H1 (cell line): ENCODE measurements at regions not wholly inside any gene's neighbourhood (a gene's known extent, or its start where the extent isn't known, plus 50 kb on each side); places are given as distances from the start of the nearest gene placed in this dataset.
A peak's percentile ranks its signal among the peaks of the same experiment; 100 is the strongest.

Source experiments
- CTCF ChIA-PET: fragments of 300-600 bp; sonication (Branson Sonifier 250); formaldehyde crosslinking; loops from one replicate; lab custom pipeline; 2021; ENCODE audit not compliant: partially characterized antibody; lab: Charles Lee
- POLR2A ChIA-PET: fragments of 300-600 bp; sonication (Branson Sonifier 250); formaldehyde crosslinking; loops from one replicate; lab custom pipeline; 2021; ENCODE audit warnings: inconsistent platforms; ENCODE audit not compliant: partially characterized antibody; lab: Charles Lee
- DNase-seq, 2 experiments: peaks; one replicate each; pipeline versions ENCODE4 v3.0.0 to v3.0.0-alpha.2; 2010 to 2022; ENCODE audit warnings: low spot score in 2 of 2, low read depth in 1 of 2, mixed read lengths in 1 of 2
- FAIRE-seq: peaks from 2 replicates; lab custom pipeline; 2011; peaks lifted over from hg19 to GRCh38; lab: Jason Lieb, UNC
- H2AFZ ChIP-seq: 2 replicates; pipeline ENCODE4 v1.8.1; 2012; ENCODE audit warnings: low read length, inconsistent platforms
- H2AK5ac ChIP-seq: 2 replicates; pipeline ENCODE4 v1.6.1; 2013; ENCODE audit warnings: low read depth, low read length
- H2BK120ac ChIP-seq: replicated peaks from 2 replicates; pipeline ENCODE3; 2013; ENCODE audit warnings: low read depth, low read length, inconsistent platforms
- H2BK12ac ChIP-seq: 2 replicates; pipeline ENCODE4 v1.6.1; 2013; ENCODE audit warnings: low read depth, low read length
- H2BK15ac ChIP-seq: 2 replicates; pipeline ENCODE4 v1.6.1; 2013; ENCODE audit warnings: low read length
- H2BK20ac ChIP-seq: 2 replicates; pipeline ENCODE4 v1.6.1; 2013; ENCODE audit warnings: low read length
- H2BK5ac ChIP-seq: 2 replicates; pipeline ENCODE4 v1.6.1; 2013; ENCODE audit warnings: low read depth, low read length
- H3K14ac ChIP-seq: 2 replicates; pipeline ENCODE4 v1.6.1; 2013; ENCODE audit warnings: inconsistent platforms; ENCODE audit not compliant: insufficient read length
- H3K18ac ChIP-seq: 2 replicates; pipeline ENCODE4 v1.6.1; 2013; ENCODE audit warnings: low read length; ENCODE audit errors: extremely low read depth
- H3K23ac ChIP-seq: 2 replicates; pipeline ENCODE4 v1.6.1; 2013; ENCODE audit warnings: inconsistent platforms; ENCODE audit not compliant: insufficient read length
- H3K23me2 ChIP-seq: 2 replicates; pipeline ENCODE4 v1.6.1; 2013; ENCODE audit warnings: low read depth, low read length
- H3K27ac ChIP-seq: 2 replicates; pipeline ENCODE4 v1.6.1; 2011; ENCODE audit warnings: low read depth, low read length, inconsistent platforms
- H3K27me3 ChIP-seq, 4 experiments: replicated peaks in 1 of 4; 1 replicate in 1 of 4; 2 replicates in 3 of 4; pipeline versions ENCODE4 v1.6.1 to v1.8.1; 2011 to 2013; ENCODE audit warnings: low read length in 3 of 4, mild to moderate bottlenecking in 3 of 4, inconsistent platforms in 2 of 4, mixed read lengths in 2 of 4, moderate library complexity in 1 of 4; ENCODE audit not compliant: control insufficient read depth in 3 of 4, insufficient read depth in 3 of 4; ENCODE audit errors: extremely low read depth in 1 of 4
- H3K36me3 ChIP-seq, 4 experiments: 2 replicates each; pipeline versions ENCODE4 v1.6.1 to v1.8.1; 2011 to 2013; ENCODE audit warnings: mild to moderate bottlenecking in 4 of 4, low read length in 3 of 4, moderate library complexity in 2 of 4, control low read depth in 1 of 4, inconsistent platforms in 1 of 4; ENCODE audit not compliant: insufficient read depth in 4 of 4, control insufficient read depth in 2 of 4
- H3K4ac ChIP-seq: replicated peaks from 2 replicates; pipeline ENCODE3; 2013; ENCODE audit warnings: low read length, low read depth, mixed read lengths, inconsistent platforms; ENCODE audit not compliant: insufficient read length
- H3K4me1 ChIP-seq, 4 experiments: replicated peaks in 1 of 4; 1 replicate in 1 of 4; 2 replicates in 3 of 4; pipeline versions ENCODE4 v1.6.1 to v1.8.1; 2011 to 2013; ENCODE audit warnings: low read length in 3 of 4, inconsistent platforms in 2 of 4, mixed read lengths in 1 of 4; ENCODE audit not compliant: insufficient read depth in 4 of 4, control insufficient read depth in 3 of 4
- H3K4me2 ChIP-seq, 2 experiments: 2 replicates each; pipeline versions ENCODE4 v1.6.1 to v1.8.1; 2011 to 2013; ENCODE audit warnings: low read depth in 2 of 2, low read length in 2 of 2, control low read depth in 1 of 2, inconsistent platforms in 1 of 2, mild to moderate bottlenecking in 1 of 2; ENCODE audit not compliant: insufficient read depth in 1 of 2
- H3K4me3 ChIP-seq, 4 experiments: fragments of 200-600, 300-600 bp in 1 of 4; sonication (generic), shearing (Covaris generic), sonication (Bioruptor Twin) in 1 of 4; 2 replicates each; pipeline versions ENCODE4 v1.5.1 to v1.8.1; 2011 to 2016; ENCODE audit warnings: low read length in 4 of 4, low read depth in 3 of 4, control low read depth in 2 of 4, inconsistent platforms in 2 of 4, mild to moderate bottlenecking in 2 of 4, mixed read lengths in 1 of 4, moderate library complexity in 1 of 4; ENCODE audit not compliant: insufficient read depth in 2 of 4; ENCODE audit errors: extremely low read depth in 1 of 4
- H3K56ac ChIP-seq: replicated peaks from 2 replicates; pipeline ENCODE3; 2013; ENCODE audit warnings: low read depth, mild to moderate bottlenecking, mixed read lengths, low read length, inconsistent platforms; ENCODE audit not compliant: insufficient read length
- H3K79me1 ChIP-seq: 2 replicates; pipeline ENCODE4 v1.6.1; 2013; ENCODE audit warnings: low read depth, low read length, control low read depth
- H3K79me2 ChIP-seq, 2 experiments: 2 replicates each; pipeline versions ENCODE4 v1.6.1 to v1.8.1; 2012 to 2013; ENCODE audit warnings: low read length in 2 of 2, mild to moderate bottlenecking in 2 of 2, inconsistent platforms in 1 of 2; ENCODE audit not compliant: insufficient read depth in 2 of 2, control insufficient read depth in 1 of 2
- H3K9ac ChIP-seq, 4 experiments: replicated peaks in 1 of 4; 1 replicate in 1 of 4; 2 replicates in 3 of 4; pipeline versions ENCODE4 v1.6.1 to v1.8.1; 2011 to 2013; ENCODE audit warnings: low read depth in 3 of 4, low read length in 3 of 4, control low read depth in 2 of 4, mild to moderate bottlenecking in 2 of 4, moderate library complexity in 2 of 4, inconsistent platforms in 1 of 4; ENCODE audit errors: extremely low read depth in 1 of 4
- H3K9me3 ChIP-seq, 2 experiments: 2 replicates each; pipeline versions ENCODE4 v1.6.1 to v1.8.1; 2012 to 2013; ENCODE audit warnings: mild to moderate bottlenecking in 2 of 2, moderate library complexity in 2 of 2, control low read depth in 1 of 2, inconsistent platforms in 1 of 2, low read depth in 1 of 2, low read length in 1 of 2, mixed read lengths in 1 of 2; ENCODE audit not compliant: insufficient read depth in 2 of 2
- H4K20me1 ChIP-seq, 2 experiments: replicated peaks in 1 of 2; 2 replicates each; pipeline versions ENCODE3 to v1.8.1; 2011 to 2013; ENCODE audit warnings: inconsistent platforms in 2 of 2, low read length in 2 of 2, mild to moderate bottlenecking in 1 of 2; ENCODE audit not compliant: insufficient read depth in 2 of 2, control insufficient read depth in 1 of 2
- H4K5ac ChIP-seq: 2 replicates; pipeline ENCODE4 v1.6.1; 2013; ENCODE audit warnings: low read length, low read depth, mixed read lengths, inconsistent platforms; ENCODE audit not compliant: insufficient read length
- H4K8ac ChIP-seq: 2 replicates; pipeline ENCODE4 v1.8.0; 2013; ENCODE audit warnings: mild to moderate bottlenecking, moderate library complexity, low read length, inconsistent platforms; ENCODE audit not compliant: insufficient read depth; ENCODE audit errors: extremely low read depth
- H4K91ac ChIP-seq: replicated peaks from 2 replicates; pipeline ENCODE3; 2013; ENCODE audit warnings: low read length, mixed read lengths, inconsistent platforms; ENCODE audit not compliant: insufficient read length
- BCL11A ChIP-seq, 2 experiments: IDR thresholded peaks; one replicate each; pipeline ENCODE4 v1.6.1; 2011; ENCODE audit warnings: low read depth in 2 of 2, low read length in 2 of 2, mild to moderate bottlenecking in 2 of 2
- BRCA1 ChIP-seq: IDR thresholded peaks from 2 replicates; pipeline ENCODE4 v1.6.1; 2012; ENCODE audit warnings: low read depth, low read length, improper control_type of control experiment
- CHD1 ChIP-seq: IDR thresholded peaks from 2 replicates; pipeline ENCODE4 v1.6.1; 2012; ENCODE audit warnings: low read depth, low read length, improper control_type of control experiment
- CREB1 ChIP-seq: IDR thresholded peaks from 2 replicates; pipeline ENCODE4 v1.6.1; 2012; ENCODE audit warnings: inconsistent platforms
- CTCF ChIP-seq, 3 experiments: IDR thresholded peaks; 1 replicate in 2 of 3; 2 replicates in 1 of 3; pipeline versions ENCODE4 v1.5.1 to v1.6.1; 2011; ENCODE audit warnings: low read length in 3 of 3, mild to moderate bottlenecking in 3 of 3, inconsistent platforms in 2 of 3, low read depth in 1 of 3, moderate library complexity in 1 of 3; ENCODE audit not compliant: insufficient read depth in 1 of 3; ENCODE audit errors: control extremely low read depth in 1 of 3
- MAFK ChIP-seq: IDR thresholded peaks from 2 replicates; pipeline ENCODE4 v1.6.1; 2012; ENCODE audit warnings: low read depth, mild to moderate bottlenecking, improper control_type of control experiment, low read length
- PHF8 ChIP-seq: fragments of 200-600 bp; sonication (generic); conservative IDR thresholded peaks from 2 replicates; pipeline ENCODE4 v1.7.1; 2012; ENCODE audit warnings: low read depth, mild to moderate bottlenecking, inconsistent platforms, low read length, moderate library complexity
- RFX5 ChIP-seq: IDR thresholded peaks from 2 replicates; pipeline ENCODE4 v1.6.1; 2011; ENCODE audit warnings: low read depth, low read length, improper control_type of control experiment, borderline replicate concordance
- RNF2 ChIP-seq: fragments of 200-900, 300-1000 bp; sonication (generic); IDR thresholded peaks from 2 replicates; pipeline ENCODE4 v1.7.1; 2016; ENCODE audit warnings: borderline replicate concordance, low read depth, mild to moderate bottlenecking, antibody characterized with exemption, low read length; ENCODE audit not compliant: poor library complexity, severe bottlenecking; ENCODE audit errors: missing control alignments
- SRF ChIP-seq: IDR thresholded peaks from 2 replicates; pipeline ENCODE4 v1.6.1; 2011; ENCODE audit warnings: mild to moderate bottlenecking, low read depth, low read length, moderate library complexity
- WGBS, 2 experiments: shearing (Covaris generic) in 1 of 2; methylation state at CpG; one replicate each; pipeline versions ENCODE4 v1.1.6 to v1.1.7; 2013 to 2015; ENCODE audit warnings: low lambda C conversion rate in 2 of 2, mixed read lengths in 2 of 2, inconsistent platforms in 1 of 2, low coverage in 1 of 2, missing lambda C conversion rate in 1 of 2; ENCODE audit not compliant: insufficient replicate concordance in 2 of 2, insufficient coverage in 1 of 2, insufficient read length in 1 of 2; ENCODE audit errors: extremely low coverage in 1 of 2, missing lambda C conversion rate in 1 of 2; 5-methylcytosine and 5-hydroxymethylcytosine counted together
- TF ChIP-seq, protein P1 (sequence below): IDR thresholded peaks from 2 replicates; pipeline ENCODE4 v1.6.1; 2012; ENCODE audit warnings: inconsistent platforms

DNA sequence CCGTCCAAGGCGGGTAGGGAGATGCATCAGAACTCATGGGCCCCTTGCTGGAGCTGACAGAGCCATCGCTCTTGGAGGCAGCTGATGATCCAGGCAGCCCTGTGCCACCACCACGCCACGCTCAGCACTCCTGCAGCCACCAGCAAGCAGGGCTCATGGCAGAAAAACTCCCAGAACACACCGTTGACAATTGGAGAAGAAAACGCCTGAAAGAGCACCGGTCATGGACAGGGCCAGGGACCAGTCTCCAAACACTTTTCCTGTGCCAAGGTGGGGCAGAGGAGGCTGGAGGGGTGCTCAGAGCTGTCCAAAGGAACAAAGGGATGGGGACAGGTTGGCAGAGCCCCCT lies 132.2 kb downstream of the FOXL1 start:
- Histone ChIP-seq H3K4me2 (no peak overlapping the region), H2BK120ac (no peak overlapping the region), H2BK15ac (no peak overlapping the region), H3K56ac (no peak overlapping the region), H3K36me3 (no peaks in the 10 kb centered on the region), H3K23ac (no peak overlapping the region), H4K91ac (no peak overlapping the region), H3K14ac (no peak overlapping the region), H3K27me3 (no peaks in the 10 kb centered on the region), H3K9me3 (no peaks in the 10 kb centered on the region), H3K23me2 (no peaks in the 10 kb centered on the region), H3K4me1 (peaks cover 0 to 2% (median 0%) of the 10 kb centered on the region in 4 experiments; a peak in 1 of 7 replicates), H2BK12ac (peak overlapping the region; percentile 2; the same call in 1 of the 2 replicates), H2BK5ac (no peak overlapping the region), H3K79me1 (no peaks in the 10 kb centered on the region), H3K18ac (no peak overlapping the region), H3K79me2 (no peaks in the 10 kb centered on the region), H2AK5ac (no peak overlapping the region), H2AFZ (no peak overlapping the region), H3K4ac (peak overlapping the region; percentile 32), H2BK20ac (no peak overlapping the region), H3K27ac (no peak overlapping the region), H3K9ac (no peak overlapping the region), H4K8ac (no peak overlapping the region; the same call in 1 of the 2 replicates), H4K20me1 (no peaks in the 10 kb centered on the region), H3K4me3 (no peak overlapping the region), H4K5ac (no peak overlapping the region)
- DNase-seq (no peak), FAIRE-seq (no peak)
- ChIA-PET CTCF (interaction anchor here (0.9 to 2.1 kb wide), 11 partner anchors 9 to 398 kb away, joined by 3 to 7 read pairs (median 3); no protein-coding TSS in a partner anchor), POLR2A (no interaction called here)
- WGBS, 2 experiments = 83% methylated on average over 8 of the region's 8 CpGs; no CpG with 5 or more reads in 1 of the 2 experiments
- TF ChIP-seq RFX5 = no peak
- TF ChIP-seq CREB1 = no peak
- TF ChIP-seq, protein P1, sequence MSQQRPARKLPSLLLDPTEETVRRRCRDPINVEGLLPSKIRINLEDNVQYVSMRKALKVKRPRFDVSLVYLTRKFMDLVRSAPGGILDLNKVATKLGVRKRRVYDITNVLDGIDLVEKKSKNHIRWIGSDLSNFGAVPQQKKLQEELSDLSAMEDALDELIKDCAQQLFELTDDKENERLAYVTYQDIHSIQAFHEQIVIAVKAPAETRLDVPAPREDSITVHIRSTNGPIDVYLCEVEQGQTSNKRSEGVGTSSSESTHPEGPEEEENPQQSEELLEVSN = no peak
- no peak for TF ChIP-seq BCL11A (IDR thresholded peaks at IDR 0.05; ENCODE audit: low read depth in 2 of 2, low read length in 2 of 2)
- TF ChIP-seq BRCA1 = no peak
- no peak for TF ChIP-seq CHD1
- no peak for TF ChIP-seq SRF
- TF ChIP-seq PHF8 = no peak
- TF ChIP-seq RNF2 = no peak
- TF ChIP-seq CTCF (IDR thresholded peaks at IDR 0.05; ENCODE audit: control extremely low read depth in 1 of 3, insufficient read depth in 1 of 3, low read depth in 1 of 3, low read length in 3 of 3) = no peak
- TF ChIP-seq MAFK = no peak
